HEK293 (cell line): ENCODE measurements at regions not wholly inside any gene's neighbourhood (a gene's known extent, or its start where the extent isn't known, plus 50 kb on each side); places are given as distances from the start of the nearest gene placed in this dataset.

Experiments used
- CTCF ChIA-PET: fragments of 350-600 bp; formaldehyde crosslinking; extraction: SDS; loops from one replicate; lab custom pipeline; 2021; ENCODE audit warnings: antibody characterized with exemption; lab: Yijun Ruan, JAX
- POLR2A ChIA-PET: fragments of 300-600 bp; formaldehyde crosslinking; extraction: SDS; loops from one replicate; lab custom pipeline; 2020; ENCODE audit warnings: antibody characterized with exemption, inconsistent platforms; lab: Yijun Ruan, JAX
- H3K27ac ChIP-seq: fragments of 200-500 bp; sonication (Bioruptor generic); 2 replicates; pipeline ENCODE4 v1.5.1; 2014; ENCODE audit warnings: low read depth, low read length, control low read depth, inconsistent platforms; ENCODE audit errors: extremely low read depth
- H3K36me3 ChIP-seq, 2 experiments: fragments of 200-500 bp in 1 of 2; sonication (Bioruptor generic) in 1 of 2; 1 replicate in 1 of 2; 2 replicates in 1 of 2; pipeline ENCODE4 v1.5.1; 2014 to 2017; ENCODE audit warnings: inconsistent platforms in 2 of 2, low read length in 2 of 2; ENCODE audit not compliant: control insufficient read depth in 2 of 2, insufficient read depth in 1 of 2
- H3K4me1 ChIP-seq: fragments of 200-500 bp; sonication (Bioruptor generic); 2 replicates; pipeline ENCODE4 v1.5.1; 2014; ENCODE audit warnings: mild to moderate bottlenecking, low read length, inconsistent platforms; ENCODE audit not compliant: control insufficient read depth, insufficient read depth
- H3K4me3 ChIP-seq: 2 replicates; pipeline ENCODE4 v1.5.1; 2011; ENCODE audit warnings: low read depth, mild to moderate bottlenecking, control low read depth, low read length, moderate library complexity
- H3K9me3 ChIP-seq: fragments of 200-500 bp; sonication (Bioruptor generic); 2 replicates; pipeline ENCODE4 v1.5.1; 2014; ENCODE audit warnings: low read depth, low read length, inconsistent platforms; ENCODE audit not compliant: control insufficient read depth, insufficient read depth
- ATF2 ChIP-seq: fragments of 450-650 bp; formaldehyde crosslinking; IDR thresholded peaks from 2 replicates; pipeline ENCODE4 v1.5.1; 2016; ENCODE audit warnings: missing biosample characterization, missing genetic modification characterization, low read depth
- EGR2 ChIP-seq: fragments of 450-650 bp; formaldehyde crosslinking; IDR thresholded peaks from 2 replicates; pipeline ENCODE4 v1.5.1; 2016; ENCODE audit warnings: low read depth, missing biosample characterization, missing genetic modification characterization
- GLI4 ChIP-seq: fragments of 450-650 bp; formaldehyde crosslinking; IDR thresholded peaks from 2 replicates; pipeline ENCODE4 v1.5.1; 2016; ENCODE audit warnings: missing biosample characterization, missing genetic modification characterization
- KLF16 ChIP-seq: fragments of 450-650 bp; formaldehyde crosslinking; IDR thresholded peaks from 2 replicates; pipeline ENCODE4 v1.5.1; 2017; ENCODE audit warnings: missing biosample characterization, missing genetic modification characterization
- KLF7 ChIP-seq: fragments of 450-650 bp; formaldehyde crosslinking; IDR thresholded peaks from 2 replicates; pipeline ENCODE4 v1.5.1; 2016; ENCODE audit warnings: missing biosample characterization, missing genetic modification characterization, borderline replicate concordance
- KLF8 ChIP-seq: fragments of 450-650 bp; formaldehyde crosslinking; IDR thresholded peaks from 2 replicates; pipeline ENCODE4 v1.5.1; 2016; ENCODE audit warnings: missing biosample characterization, missing genetic modification characterization
- MEIS1 ChIP-seq: sonication (generic); formaldehyde crosslinking; IDR thresholded peaks from 2 replicates; pipeline ENCODE4 v1.8.1; 2022; ENCODE audit warnings: missing genetic modification reagents, mild to moderate bottlenecking, borderline replicate concordance
- SCRT1 ChIP-seq: fragments of 450-650 bp; formaldehyde crosslinking; IDR thresholded peaks from 2 replicates; pipeline ENCODE4 v1.5.1; 2016; ENCODE audit warnings: missing biosample characterization, missing genetic modification characterization, borderline replicate concordance
- SP2 ChIP-seq: fragments of 450-650 bp; formaldehyde crosslinking; IDR thresholded peaks from 2 replicates; pipeline ENCODE4 v1.5.1; 2016; ENCODE audit warnings: missing biosample characterization, missing genetic modification characterization
- YY2 ChIP-seq: fragments of 450-650 bp; formaldehyde crosslinking; IDR thresholded peaks from 2 replicates; pipeline ENCODE4 v1.5.1; 2016; ENCODE audit warnings: missing biosample characterization, missing genetic modification characterization
- ZFP37 ChIP-seq: fragments of 450-650 bp; formaldehyde crosslinking; IDR thresholded peaks from 2 replicates; pipeline ENCODE4 v1.5.1; 2016; ENCODE audit warnings: missing biosample characterization, missing genetic modification characterization
- ZIC2 ChIP-seq: fragments of 450-650 bp; formaldehyde crosslinking; IDR thresholded peaks from 2 replicates; pipeline ENCODE4 v1.5.1; 2016; ENCODE audit warnings: missing biosample characterization, missing genetic modification characterization
- ZNF138 ChIP-seq: fragments of 450-650 bp; formaldehyde crosslinking; IDR thresholded peaks from 2 replicates; pipeline ENCODE4 v1.5.1; 2016; ENCODE audit warnings: missing biosample characterization, missing genetic modification characterization, borderline replicate concordance
- ZNF157 ChIP-seq: fragments of 450-650 bp; formaldehyde crosslinking; IDR thresholded peaks from 2 replicates; pipeline ENCODE4 v1.5.1; 2016; ENCODE audit warnings: missing biosample characterization, missing genetic modification characterization
- ZNF211 ChIP-seq: fragments of 450-650 bp; formaldehyde crosslinking; IDR thresholded peaks from 2 replicates; pipeline ENCODE4 v1.5.1; 2016; ENCODE audit warnings: low read depth, missing biosample characterization, missing genetic modification characterization
- ZNF510 ChIP-seq: fragments of 450-650 bp; formaldehyde crosslinking; IDR thresholded peaks from 2 replicates; pipeline ENCODE4 v1.5.1; 2018; ENCODE audit warnings: mild to moderate bottlenecking, missing genetic modification characterization, missing biosample characterization; ENCODE audit not compliant: insufficient replicate concordance
- ZNF560 ChIP-seq: fragments of 450-650 bp; formaldehyde crosslinking; IDR thresholded peaks from 2 replicates; pipeline ENCODE4 v1.5.1; 2017; ENCODE audit warnings: missing biosample characterization, missing genetic modification characterization, borderline replicate concordance
- ZNF561 ChIP-seq: fragments of 450-650 bp; IDR thresholded peaks from 2 replicates; pipeline ENCODE4 v1.5.1; 2018; ENCODE audit warnings: missing biosample characterization, missing genetic modification characterization, borderline replicate concordance
- ZNF580 ChIP-seq: fragments of 450-650 bp; formaldehyde crosslinking; IDR thresholded peaks from 2 replicates; pipeline ENCODE4 v1.5.1; 2016; ENCODE audit warnings: missing biosample characterization, missing genetic modification characterization
- ZNF596 ChIP-seq: fragments of 450-650 bp; IDR thresholded peaks from 2 replicates; pipeline ENCODE4 v1.5.0; 2018; ENCODE audit warnings: missing biosample characterization, mild to moderate bottlenecking, missing genetic modification characterization, moderate library complexity
- ZNF629 ChIP-seq: fragments of 450-650 bp; formaldehyde crosslinking; IDR thresholded peaks from 2 replicates; pipeline ENCODE4 v1.5.1; 2017; ENCODE audit warnings: missing biosample characterization, missing genetic modification characterization
- ZNF692 ChIP-seq: fragments of 450-650 bp; formaldehyde crosslinking; IDR thresholded peaks from 2 replicates; pipeline ENCODE4 v1.5.1; 2016; ENCODE audit warnings: missing biosample characterization, missing genetic modification characterization
- ZNF747 ChIP-seq: fragments of 450-650 bp; formaldehyde crosslinking; IDR thresholded peaks from 2 replicates; pipeline ENCODE4 v1.5.1; 2016; ENCODE audit warnings: missing biosample characterization, missing genetic modification characterization
- ZNF776 ChIP-seq: fragments of 450-650 bp; formaldehyde crosslinking; IDR thresholded peaks from 2 replicates; pipeline ENCODE4 v1.5.0; 2017; ENCODE audit warnings: missing biosample characterization, missing genetic modification characterization, borderline replicate concordance
- TF ChIP-seq, protein P1 (sequence below): fragments of 450-650 bp; formaldehyde crosslinking; IDR thresholded peaks from 2 replicates; pipeline ENCODE4; 2016; ENCODE audit warnings: missing biosample characterization, missing genetic modification characterization
- TF ChIP-seq, protein P2 (sequence below): IDR thresholded peaks from 2 replicates; pipeline ENCODE4 v1.6.1; 2011; ENCODE audit warnings: mild to moderate bottlenecking, low read depth, low read length, borderline replicate concordance

- no peaks in the 10 kb centered on the region for H3K9me3 ChIP-seq
- ChIA-PET POLR2A (no interaction called here), CTCF (no interaction called here)
- no peak for TF ChIP-seq EGR2
- no peak for TF ChIP-seq GLI4 (tag by site-specific recombination)
- TF ChIP-seq KLF8 (tag by site-specific recombination): no peak
- TF ChIP-seq ZNF629 (tag by site-specific recombination): no peak
- TF ChIP-seq ZIC2 (tag by site-specific recombination): no peak
- TF ChIP-seq MEIS1: no peak
- no peak for TF ChIP-seq KLF7 (tag by site-specific recombination)
- TF ChIP-seq ATF2 (tag by site-specific recombination): no peak
- TF ChIP-seq ZNF157: no peak
- no peak for TF ChIP-seq YY2
- TF ChIP-seq ZNF776 (tag by site-specific recombination): no peak
- TF ChIP-seq ZNF692 (tag by site-specific recombination): no peak
- no peak for TF ChIP-seq ZNF510
- TF ChIP-seq ZNF596 (tag by site-specific recombination): no peak
- TF ChIP-seq ZNF138 (tag by site-specific recombination): no peak
- TF ChIP-seq, protein P1, sequence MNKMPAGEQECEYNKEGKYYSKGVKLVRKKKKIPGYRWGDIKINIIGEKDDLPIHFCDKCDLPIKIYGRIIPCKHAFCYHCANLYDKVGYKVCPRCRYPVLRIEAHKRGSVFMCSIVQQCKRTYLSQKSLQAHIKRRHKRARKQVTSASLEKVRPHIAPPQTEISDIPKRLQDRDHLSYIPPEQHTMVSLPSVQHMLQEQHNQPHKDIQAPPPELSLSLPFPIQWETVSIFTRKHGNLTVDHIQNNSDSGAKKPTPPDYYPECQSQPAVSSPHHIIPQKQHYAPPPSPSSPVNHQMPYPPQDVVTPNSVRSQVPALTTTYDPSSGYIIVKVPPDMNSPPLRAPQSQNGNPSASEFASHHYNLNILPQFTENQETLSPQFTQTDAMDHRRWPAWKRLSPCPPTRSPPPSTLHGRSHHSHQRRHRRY (tag by site-specific recombination): no peak
- no peak for TF ChIP-seq ZNF747
- TF ChIP-seq SP2: no peak
- no peak overlapping the region for H3K4me3 ChIP-seq
- H3K27ac ChIP-seq: no peak overlapping the region
- H3K36me3 ChIP-seq: no peaks in the 10 kb centered on the region
- H3K4me1 ChIP-seq: no peaks in the 10 kb centered on the region
These were observed 140.8 kb upstream of the CNTN1 start for GRCh38 chr12:40551466-40551865.

GRCh38 chr12:40552868-40553267, 139.4 kb upstream of the CNTN1 start:
- CTCF ChIA-PET: no interaction called here
- no peaks in the 10 kb centered on the region for H3K36me3 ChIP-seq

DNA sequence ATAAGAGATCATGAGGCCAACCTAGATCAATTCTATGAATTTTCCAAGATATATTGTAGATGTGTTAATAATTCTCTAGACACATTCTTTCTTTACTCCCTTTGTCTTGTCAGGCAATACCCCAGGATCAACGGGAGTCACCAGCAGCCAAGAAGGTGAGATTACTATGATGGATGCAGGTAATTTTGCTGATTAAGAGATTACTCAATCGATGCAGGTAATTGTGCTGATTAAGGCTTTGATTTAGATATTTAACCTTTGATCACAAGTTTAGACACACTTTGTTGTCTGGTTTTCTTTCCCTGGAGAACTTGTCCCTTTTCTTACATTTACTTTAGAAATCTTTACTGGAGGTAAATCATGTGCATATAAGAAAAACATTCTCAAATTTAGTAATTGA, 134.3 kb upstream of the CNTN1 start:
- CTCF ChIA-PET: no interaction called here
- TF ChIP-seq ZNF560 (tag by site-specific recombination): no peak
- TF ChIP-seq SCRT1 (tag by site-specific recombination): no peak
- no peak for TF ChIP-seq KLF16 (tag by site-specific recombination)
- TF ChIP-seq, protein P2, sequence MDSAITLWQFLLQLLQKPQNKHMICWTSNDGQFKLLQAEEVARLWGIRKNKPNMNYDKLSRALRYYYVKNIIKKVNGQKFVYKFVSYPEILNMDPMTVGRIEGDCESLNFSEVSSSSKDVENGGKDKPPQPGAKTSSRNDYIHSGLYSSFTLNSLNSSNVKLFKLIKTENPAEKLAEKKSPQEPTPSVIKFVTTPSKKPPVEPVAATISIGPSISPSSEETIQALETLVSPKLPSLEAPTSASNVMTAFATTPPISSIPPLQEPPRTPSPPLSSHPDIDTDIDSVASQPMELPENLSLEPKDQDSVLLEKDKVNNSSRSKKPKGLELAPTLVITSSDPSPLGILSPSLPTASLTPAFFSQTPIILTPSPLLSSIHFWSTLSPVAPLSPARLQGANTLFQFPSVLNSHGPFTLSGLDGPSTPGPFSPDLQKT: no peak
- TF ChIP-seq ZNF211 (tag by site-specific recombination): no peak
- TF ChIP-seq ZFP37 (tag by site-specific recombination): no peak
- no peak for TF ChIP-seq ZNF561 (tag by site-specific recombination)
- TF ChIP-seq, all 188 proteins: peak for 0

More at GRCh38 chr12:40552868-40553267, 139.4 kb upstream of the CNTN1 start:
- H3K4me3 ChIP-seq: no peak overlapping the region
- no peak overlapping the region for H3K27ac ChIP-seq
- no peak for TF ChIP-seq ZNF580
- TF ChIP-seq, all 188 proteins: peak for 0
- Histone ChIP-seq H3K9me3 (no peaks in the 10 kb centered on the region), H3K4me1 (no peaks in the 10 kb centered on the region)
- POLR2A ChIA-PET: no interaction called here

More for the DNA sequence above, 134.3 kb upstream of the CNTN1 start:
- H3K9me3 ChIP-seq: no peaks in the 10 kb centered on the region
- H3K4me1 ChIP-seq: no peaks in the 10 kb centered on the region
- H3K4me3 ChIP-seq: no peak overlapping the region
- no peak overlapping the region for H3K27ac ChIP-seq
- POLR2A ChIA-PET: no interaction called here
- no peaks in the 10 kb centered on the region for H3K36me3 ChIP-seq
